ENCODE measurements at regions not wholly inside any gene's neighbourhood (a gene's known extent, or its start where the extent isn't known, plus 50 kb on each side); places are given as distances from the start of the nearest gene placed in this dataset.

- TF ChIP-seq POLR2A (IDR thresholded peaks at IDR 0.05), result no peak
- TF ChIP-seq, protein P1, sequence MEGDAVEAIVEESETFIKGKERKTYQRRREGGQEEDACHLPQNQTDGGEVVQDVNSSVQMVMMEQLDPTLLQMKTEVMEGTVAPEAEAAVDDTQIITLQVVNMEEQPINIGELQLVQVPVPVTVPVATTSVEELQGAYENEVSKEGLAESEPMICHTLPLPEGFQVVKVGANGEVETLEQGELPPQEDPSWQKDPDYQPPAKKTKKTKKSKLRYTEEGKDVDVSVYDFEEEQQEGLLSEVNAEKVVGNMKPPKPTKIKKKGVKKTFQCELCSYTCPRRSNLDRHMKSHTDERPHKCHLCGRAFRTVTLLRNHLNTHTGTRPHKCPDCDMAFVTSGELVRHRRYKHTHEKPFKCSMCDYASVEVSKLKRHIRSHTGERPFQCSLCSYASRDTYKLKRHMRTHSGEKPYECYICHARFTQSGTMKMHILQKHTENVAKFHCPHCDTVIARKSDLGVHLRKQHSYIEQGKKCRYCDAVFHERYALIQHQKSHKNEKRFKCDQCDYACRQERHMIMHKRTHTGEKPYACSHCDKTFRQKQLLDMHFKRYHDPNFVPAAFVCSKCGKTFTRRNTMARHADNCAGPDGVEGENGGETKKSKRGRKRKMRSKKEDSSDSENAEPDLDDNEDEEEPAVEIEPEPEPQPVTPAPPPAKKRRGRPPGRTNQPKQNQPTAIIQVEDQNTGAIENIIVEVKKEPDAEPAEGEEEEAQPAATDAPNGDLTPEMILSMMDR (IDR thresholded peaks at IDR 0.05), result no peak
These were observed 91.0 kb upstream of the FMN2 start for GRCh38 chr1:240000634-240001033.
